Psoas muscle (tissue), 7 donors: ENCODE measurements at regions not wholly inside any gene's neighbourhood (a gene's known extent, or its start where the extent isn't known, plus 50 kb on each side); places are given as distances from the start of the nearest gene placed in this dataset.

ENCODE experiments used
- ATAC-seq, 4 donors: fragments of 200-7000 bp; cut with Tn5 transposase; one replicate each; pipeline ENCODE4 v1.9.1; 2020; ENCODE audit warnings: moderate library complexity in 3 of 4, mild to moderate bottlenecking in 2 of 4
- DNase-seq, 2 donors: peaks; one replicate each; pipeline ENCODE4 v3.0.0-alpha.2; 2020
- H3K27ac ChIP-seq: fragments of 200-600 bp; one replicate; pipeline ENCODE4 v1.8.0; 2022
- H3K27me3 ChIP-seq, 3 donors: fragments of 200-600 bp in 1 of 3; one replicate each; pipeline versions ENCODE4 v1.6.1 to v1.8.0; 2013 to 2022; ENCODE audit warnings: low read length in 2 of 3, mild to moderate bottlenecking in 2 of 3, moderate library complexity in 1 of 3; ENCODE audit not compliant: insufficient read depth in 3 of 3
- H3K36me3 ChIP-seq, 2 donors: fragments of 200-600 bp in 1 of 2; one replicate each; pipeline versions ENCODE4 v1.6.1 to v1.8.0; 2013 to 2022; ENCODE audit warnings: low read depth in 1 of 2, mild to moderate bottlenecking in 1 of 2, moderate library complexity in 1 of 2; ENCODE audit not compliant: insufficient read depth in 1 of 2
- H3K4me1 ChIP-seq: fragments of 200-600 bp; one replicate; pipeline ENCODE4 v1.8.0; 2022
- H3K4me3 ChIP-seq: fragments of 200-600 bp; one replicate; pipeline ENCODE4 v1.8.0; 2022; ENCODE audit warnings: mild to moderate bottlenecking
- H3K9me3 ChIP-seq: fragments of 200-600 bp; one replicate; pipeline ENCODE4 v1.8.0; 2022
- CTCF ChIP-seq: fragments of 200-600 bp; IDR thresholded peaks from one replicate; pipeline ENCODE4 v1.8.0; 2022; ENCODE audit warnings: antibody characterized with exemption
- WGBS, 3 donors: extraction: QIAGEN DNeasy Blood & Tissue Kit; methylation state at CpG; one replicate each; pipeline versions ENCODE4 v1.1.6 to v1.1.7; 2013; 5-methylcytosine and 5-hydroxymethylcytosine counted together
- intact Hi-C, 2 donors: fragments of 100-400 bp; cut with DNase I; formaldehyde crosslinking; loops; one replicate each; pipeline versions ENCODE4 v1.11.0 to v1.14.2; 2022
- donor health status: healthy with polysubstance abuse.
- donor health status: DM: no; HTN: no; CAD: no; lungs with moderate emphysema.
- donor health status: Bipolar disorder and iron deficiency.
- donor health status: healthy.
- donor health status: DM: yes; HTN: yes; CAD: no.
- donor health status: DM: no; HTN: no; CAD: no.
- donor health status: DM: yes; HTN: yes; CAD: no.

GRCh38 chr20:59537991-59538390 lies 66.3 kb upstream of the PHACTR3 start:
- TF ChIP-seq CTCF, result no peak
- Histone ChIP-seq H3K4me1 (no peaks in the 10 kb centered on the region), H3K27ac (no peak overlapping the region), H3K9me3 (no peaks in the 10 kb centered on the region), H3K36me3 (no peaks in the 10 kb centered on the region), H3K4me3 (no peak overlapping the region), H3K27me3 (peaks cover 0 to 11% (median 0%) of the 10 kb centered on the region in 3 donors)
- intact Hi-C loops, result no loop called here
- DNase-seq, result no peak
- WGBS, 3 donors, result 88 to 93% (median 91%) methylated on average over 2 of the region's 2 CpGs
- ATAC-seq, result no peak

GRCh38 chr20:59547596-59547995 lies 56.7 kb upstream of the PHACTR3 start:
- intact Hi-C loops, result no loop called here
- 79 to 87% (median 86%) methylated on average over 8 of the region's 8 CpGs for WGBS, 3 donors
- H3K9me3 ChIP-seq, result no peaks in the 10 kb centered on the region

More at GRCh38 chr20:59547596-59547995, 56.7 kb upstream of the PHACTR3 start:
- Histone ChIP-seq H3K27me3 (peaks cover 0 to 4% (median 0%) of the 10 kb centered on the region in 3 donors), H3K27ac (no peak overlapping the region), H3K4me1 (no peaks in the 10 kb centered on the region), H3K36me3 (no peaks in the 10 kb centered on the region), H3K4me3 (no peak overlapping the region)
- ATAC-seq (no peak), DNase-seq (no peak)
- no peak for TF ChIP-seq CTCF
